ENCODE measurements at regions not wholly inside any gene's neighbourhood (a gene's known extent, or its start where the extent isn't known, plus 50 kb on each side); places are given as distances from the start of the nearest gene placed in this dataset.

DNA sequence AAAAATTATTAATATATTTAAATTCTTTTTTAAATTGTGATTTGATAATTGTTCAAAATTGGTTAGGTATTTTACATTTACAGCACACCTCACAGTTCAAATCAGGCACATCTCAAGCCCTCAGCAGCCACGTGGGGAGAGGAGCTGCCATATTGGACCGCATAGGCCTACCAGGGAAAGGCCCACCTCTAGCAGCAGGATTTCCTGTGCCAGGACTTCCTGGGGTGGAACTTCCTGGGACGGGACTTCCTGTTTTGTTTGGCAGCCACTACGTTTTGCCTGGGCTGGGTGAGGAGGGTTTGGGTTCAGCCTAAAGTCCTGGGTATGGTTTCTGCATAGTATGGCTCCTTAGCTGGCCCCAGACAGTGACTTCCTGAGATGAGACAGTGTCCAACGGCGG is 298.5 kb upstream of the FOXF1 start:
- H3K27me3 Mint-ChIP-seq: no peaks in the 10 kb centered on the region
- DNase-seq (no peak), ATAC-seq (no peak)
- H3K27ac Mint-ChIP-seq: no peak overlapping the region
- H3K4me1 Mint-ChIP-seq: no peaks in the 10 kb centered on the region
- ChIA-PET POLR2A (no interaction called here), CTCF (no interaction called here)
- H3K36me3 Mint-ChIP-seq (ENCODE audit: low read depth): no peaks in the 10 kb centered on the region
- H3K9me3 Mint-ChIP-seq (ENCODE audit: low read depth): peaks cover 13% of the 10 kb centered on the region
- intact Hi-C loops (cut with DNase I, micrococcal nuclease): no loop called here
- no peak overlapping the region for H3K4me3 Mint-ChIP-seq

DNA sequence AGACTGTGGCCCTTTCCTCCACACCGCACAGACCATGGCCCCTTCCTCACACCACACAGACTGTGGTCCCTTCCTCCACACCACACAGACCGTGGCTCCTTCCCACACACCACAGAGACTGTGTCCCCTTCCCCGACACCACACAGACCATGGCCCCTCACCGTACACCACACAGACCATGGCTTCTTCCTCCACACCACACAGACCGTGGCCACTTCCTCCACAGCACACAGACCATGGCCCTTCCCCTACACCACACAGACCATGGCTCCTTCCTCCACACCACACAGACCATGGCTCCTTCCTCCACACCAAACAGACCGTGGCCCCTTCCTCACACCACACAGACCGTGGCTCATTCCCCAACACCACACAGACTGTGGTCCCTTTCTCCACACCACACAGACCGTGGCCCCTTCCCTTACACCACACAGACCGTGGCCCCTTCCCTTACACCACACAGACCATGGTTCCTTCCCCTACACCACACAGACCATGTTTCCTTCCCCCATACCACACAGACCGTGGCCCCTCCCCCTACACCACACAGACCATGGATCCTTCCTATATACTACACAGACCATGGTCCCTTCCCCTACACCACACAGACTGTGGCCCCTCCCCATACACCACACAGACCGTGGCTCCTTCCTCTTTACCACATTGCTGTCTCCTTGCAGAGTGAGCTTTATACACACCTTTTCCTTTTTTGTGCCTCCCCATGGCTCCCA is 297.5 kb upstream of the FOXF1 start:
- ChIA-PET CTCF (no interaction called here), POLR2A (no interaction called here)
- DNase-seq: no peak
- intact Hi-C loops (cut with DNase I, micrococcal nuclease): no loop called here
- Mint-ChIP-seq H3K4me3 (no peak overlapping the region), H3K9me3 (ENCODE audit: low read depth) (peaks cover 13% of the 10 kb centered on the region), H3K4me1 (no peaks in the 10 kb centered on the region), H3K27ac (no peak overlapping the region), H3K27me3 (no peaks in the 10 kb centered on the region), H3K36me3 (ENCODE audit: low read depth) (no peaks in the 10 kb centered on the region)
- no peak for ATAC-seq

DNA sequence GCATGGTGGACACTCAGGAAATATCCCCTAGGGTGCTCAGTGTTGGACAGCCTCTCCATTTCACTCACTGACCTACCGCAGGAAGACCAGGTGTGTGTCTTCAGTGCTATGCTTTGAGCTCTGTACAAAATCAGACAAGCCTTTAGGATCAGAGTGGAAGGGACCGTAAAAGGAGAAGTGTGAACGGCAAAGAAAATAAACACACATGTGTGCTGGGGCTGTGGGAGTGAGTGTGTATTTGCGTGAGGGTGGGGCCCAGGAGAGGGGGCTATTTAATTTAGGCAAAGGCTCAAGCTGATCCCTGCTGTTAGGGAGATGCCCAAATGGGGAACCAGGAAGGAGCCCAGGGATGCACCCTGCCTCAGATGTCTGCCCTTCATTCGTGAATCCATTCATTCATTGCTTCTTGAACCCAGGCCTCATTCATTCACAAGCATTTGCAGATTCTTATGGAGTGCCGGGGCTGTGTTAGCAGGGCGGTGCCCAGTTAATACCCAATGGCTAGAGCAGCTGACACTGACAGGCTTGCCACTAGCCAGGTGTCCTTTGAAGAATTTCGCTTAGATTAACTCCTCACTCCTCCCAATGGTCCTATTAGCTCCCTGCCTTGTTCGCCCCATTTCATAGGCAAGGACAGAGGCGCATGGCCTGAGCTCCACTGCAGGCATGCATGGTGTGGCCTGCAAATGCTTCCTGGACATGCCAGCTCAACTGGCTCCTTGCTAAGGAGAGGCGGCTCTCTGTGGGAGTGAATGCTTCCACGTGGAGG is 296.7 kb upstream of the FOXF1 start:
- H3K4me1 Mint-ChIP-seq: no peaks in the 10 kb centered on the region
- POLR2A ChIA-PET: no interaction called here

DNA sequence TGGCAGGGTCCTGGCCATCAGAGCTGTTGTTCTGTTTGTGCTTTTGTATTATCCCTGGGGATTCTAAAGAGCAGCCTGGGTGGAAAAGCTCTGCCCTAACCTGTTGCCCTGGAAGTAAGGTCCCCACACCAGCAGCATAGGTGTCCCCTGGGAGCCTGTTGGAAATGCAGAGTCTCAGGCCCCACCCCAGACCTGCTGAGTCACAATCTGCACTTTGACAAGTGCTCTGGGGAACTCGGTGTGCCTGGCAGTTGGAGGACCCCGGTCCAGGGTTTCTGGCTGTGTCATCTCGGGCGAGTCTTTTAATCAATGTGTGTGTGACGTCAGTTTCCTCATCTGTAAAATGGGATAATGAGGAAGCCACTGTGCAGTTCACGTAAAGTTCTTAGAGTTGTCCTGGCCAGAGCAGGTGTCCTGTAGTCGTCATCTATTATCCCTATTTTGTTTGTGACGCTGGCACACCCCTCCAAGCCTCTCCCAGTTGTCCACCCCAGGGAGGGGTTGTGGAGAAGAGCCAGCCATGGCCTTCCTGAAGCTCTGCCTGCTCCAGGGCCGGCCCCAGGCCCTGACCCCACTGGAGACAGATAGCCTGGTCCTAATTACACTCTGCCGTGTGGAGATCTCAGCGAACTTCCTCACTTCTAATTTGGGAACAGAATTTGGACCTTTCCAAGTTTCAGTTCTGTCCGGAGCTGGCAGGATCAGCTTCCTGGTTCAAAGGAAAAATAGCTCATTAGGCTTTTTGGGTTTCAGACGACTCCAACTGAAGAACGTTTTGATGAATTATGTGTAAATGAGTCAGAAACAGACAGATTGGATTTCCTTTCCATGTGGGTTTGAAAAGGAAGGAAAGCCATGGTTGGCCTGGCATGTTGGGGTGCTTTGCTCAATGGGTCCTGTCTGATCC is 295.7 kb upstream of the FOXF1 start:
- intact Hi-C loops (cut with DNase I, micrococcal nuclease): no loop called here
- H3K4me1 Mint-ChIP-seq: no peaks in the 10 kb centered on the region
- CTCF ChIA-PET: interaction anchor here (1.1 kb wide), 1 partner anchor 132 kb away, joined by 4 read pairs; no protein-coding TSS in a partner anchor
- no peak for ATAC-seq
- H3K9me3 Mint-ChIP-seq (ENCODE audit: low read depth): peaks cover 13% of the 10 kb centered on the region
- H3K4me3 Mint-ChIP-seq: no peak overlapping the region
- POLR2A ChIA-PET: no interaction called here
- no peaks in the 10 kb centered on the region for H3K36me3 Mint-ChIP-seq (ENCODE audit: low read depth)
- no peaks in the 10 kb centered on the region for H3K27me3 Mint-ChIP-seq
- H3K27ac Mint-ChIP-seq: no peak overlapping the region
- no peak for DNase-seq

More for the DNA sequence above, 296.7 kb upstream of the FOXF1 start:
- no peak for DNase-seq
- intact Hi-C loops (cut with DNase I, micrococcal nuclease): no loop called here
- peaks cover 13% of the 10 kb centered on the region for H3K9me3 Mint-ChIP-seq (ENCODE audit: low read depth)
- CTCF ChIA-PET: no interaction called here
- no peaks in the 10 kb centered on the region for H3K27me3 Mint-ChIP-seq
- H3K27ac Mint-ChIP-seq: no peak overlapping the region
- no peak for ATAC-seq
- H3K4me3 Mint-ChIP-seq: no peak overlapping the region
- H3K36me3 Mint-ChIP-seq (ENCODE audit: low read depth): no peaks in the 10 kb centered on the region

- H3K27ac Mint-ChIP-seq: no peak overlapping the region
- H3K36me3 Mint-ChIP-seq (ENCODE audit: low read depth): no peaks in the 10 kb centered on the region
- no peaks in the 10 kb centered on the region for H3K4me1 Mint-ChIP-seq
- ChIA-PET POLR2A (no interaction called here), CTCF (interaction anchor here (1.1 kb wide), 1 partner anchor 132 kb away, joined by 4 read pairs; no protein-coding TSS in a partner anchor)
- no peak overlapping the region for H3K4me3 Mint-ChIP-seq
- ATAC-seq: no peak
- peaks cover 13% of the 10 kb centered on the region for H3K9me3 Mint-ChIP-seq (ENCODE audit: low read depth)
- H3K27me3 Mint-ChIP-seq: no peaks in the 10 kb centered on the region
- intact Hi-C loops (cut with DNase I, micrococcal nuclease): no loop called here
- DNase-seq: no peak
Observed at GRCh38 chr16:86215233-86215978, 294.9 kb upstream of the FOXF1 start.

GRCh38 chr16:86215979-86216585 is 294.2 kb upstream of the FOXF1 start:
- CTCF ChIA-PET: no interaction called here
- peaks cover 13% of the 10 kb centered on the region for H3K9me3 Mint-ChIP-seq (ENCODE audit: low read depth)

DNA sequence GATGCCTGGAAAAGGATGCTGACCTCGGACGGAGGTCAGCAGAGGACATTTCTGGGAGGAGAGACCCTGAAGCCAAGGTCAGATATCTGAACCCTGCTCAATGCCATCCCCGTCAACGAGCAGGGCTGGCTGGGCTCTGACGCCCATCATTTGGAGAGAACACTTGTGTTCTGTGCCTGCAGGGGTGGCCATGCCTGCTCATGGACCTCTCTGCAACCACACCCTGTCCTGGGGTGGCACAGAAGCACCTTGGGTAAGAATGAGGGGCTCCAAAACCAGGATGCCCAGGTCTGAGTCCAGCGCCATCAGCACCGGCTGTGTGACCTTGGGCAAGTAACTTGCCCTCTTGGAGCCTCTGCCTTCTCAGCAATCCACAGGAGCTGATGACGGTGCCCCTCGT is 293.7 kb upstream of the FOXF1 start:
- intact Hi-C loops (cut with DNase I, micrococcal nuclease): no loop called here
- ChIA-PET POLR2A (no interaction called here), CTCF (no interaction called here)
- H3K27ac Mint-ChIP-seq: no peak overlapping the region
- peaks cover 13% of the 10 kb centered on the region for H3K9me3 Mint-ChIP-seq (ENCODE audit: low read depth)
- no peaks in the 10 kb centered on the region for H3K4me1 Mint-ChIP-seq
- H3K36me3 Mint-ChIP-seq (ENCODE audit: low read depth): no peaks in the 10 kb centered on the region
- no peaks in the 10 kb centered on the region for H3K27me3 Mint-ChIP-seq
- no peak overlapping the region for H3K4me3 Mint-ChIP-seq
- DNase-seq: no peak
- ATAC-seq: no peak

More at GRCh38 chr16:86215979-86216585, 294.2 kb upstream of the FOXF1 start:
- POLR2A ChIA-PET: no interaction called here
- no peaks in the 10 kb centered on the region for H3K36me3 Mint-ChIP-seq (ENCODE audit: low read depth)
- H3K4me1 Mint-ChIP-seq: no peaks in the 10 kb centered on the region
- no peak overlapping the region for H3K4me3 Mint-ChIP-seq
- intact Hi-C loops (cut with DNase I, micrococcal nuclease): no loop called here
- H3K27ac Mint-ChIP-seq: no peak overlapping the region
- ATAC-seq (no peak), DNase-seq (no peak)
- no peaks in the 10 kb centered on the region for H3K27me3 Mint-ChIP-seq

DNA sequence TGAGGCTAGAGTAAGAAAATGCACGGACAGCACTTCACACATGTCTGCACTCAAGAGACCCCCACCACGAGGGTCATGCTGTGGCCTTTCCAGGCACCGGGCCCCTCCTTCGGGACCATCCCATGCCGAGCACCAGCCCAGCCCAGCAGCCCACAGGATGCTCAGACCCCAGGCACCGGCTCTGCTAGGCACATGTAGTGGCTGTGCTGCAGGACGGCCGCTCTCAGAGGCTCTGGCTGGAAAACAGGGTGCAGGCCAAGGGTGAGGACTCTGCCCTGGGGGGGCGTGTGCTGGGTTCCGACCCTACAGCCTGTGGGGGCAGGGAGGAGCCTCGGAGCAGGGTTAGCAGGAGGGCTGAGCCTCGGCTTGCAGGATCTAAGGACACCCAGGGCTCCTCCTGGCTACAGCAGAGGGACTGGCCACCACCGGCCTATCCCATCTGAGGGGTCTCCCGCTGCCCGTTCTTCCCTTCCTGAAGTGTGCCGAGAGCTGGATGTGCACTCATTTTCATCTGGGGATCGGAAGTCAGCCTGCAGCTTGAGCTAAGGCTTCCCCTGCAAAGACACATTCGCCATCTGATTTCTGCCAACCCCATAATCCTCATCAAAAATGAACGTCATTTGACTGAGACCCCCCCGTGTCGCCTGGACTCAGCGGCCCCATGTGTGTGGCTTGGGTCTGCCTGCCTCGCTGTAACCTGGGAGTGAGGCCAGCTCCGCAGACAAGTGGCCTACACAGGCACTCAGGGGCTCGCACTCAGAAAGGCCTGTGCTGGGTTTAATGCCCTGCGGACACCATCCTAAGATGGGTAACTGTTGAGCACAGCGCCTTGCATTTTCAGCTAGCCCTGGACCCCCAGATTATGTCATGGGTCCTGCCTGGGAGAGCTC is 293.1 kb upstream of the FOXF1 start:
- peaks cover 9% of the 10 kb centered on the region for H3K9me3 Mint-ChIP-seq (ENCODE audit: low read depth)
- DNase-seq (no peak), ATAC-seq (no peak)
- no peaks in the 10 kb centered on the region for H3K36me3 Mint-ChIP-seq (ENCODE audit: low read depth)
- H3K4me1 Mint-ChIP-seq: no peaks in the 10 kb centered on the region
- no peak overlapping the region for H3K4me3 Mint-ChIP-seq
- ChIA-PET CTCF (no interaction called here), POLR2A (no interaction called here)
- H3K27ac Mint-ChIP-seq: no peak overlapping the region
- peaks cover 4% of the 10 kb centered on the region for H3K27me3 Mint-ChIP-seq
- intact Hi-C loops (cut with DNase I, micrococcal nuclease): no loop called here

DNA sequence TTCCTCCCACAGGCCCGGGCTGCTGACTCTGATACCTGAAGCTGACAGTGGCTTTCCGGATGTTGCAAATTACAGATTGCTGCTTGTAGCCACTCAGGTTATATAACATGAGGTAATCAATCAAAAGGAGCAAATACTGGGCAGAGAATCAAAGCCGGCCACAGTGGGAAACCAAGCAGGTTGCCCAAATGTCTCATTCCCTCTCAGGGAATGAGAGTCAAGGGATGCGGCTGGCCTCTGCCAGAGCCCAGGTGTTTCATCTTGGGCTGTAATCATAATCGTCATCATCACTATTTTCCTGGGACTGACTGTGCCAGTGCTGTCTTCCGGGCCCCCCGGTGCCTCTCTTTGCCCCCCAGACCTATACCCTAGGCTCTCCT is 292.4 kb upstream of the FOXF1 start:
- Mint-ChIP-seq H3K36me3 (ENCODE audit: low read depth) (no peaks in the 10 kb centered on the region), H3K4me1 (no peaks in the 10 kb centered on the region), H3K27ac (no peak overlapping the region), H3K9me3 (ENCODE audit: low read depth) (peaks cover 3% of the 10 kb centered on the region), H3K4me3 (no peak overlapping the region), H3K27me3 (peaks cover 5% of the 10 kb centered on the region)
- ChIA-PET POLR2A (no interaction called here), CTCF (no interaction called here)
- DNase-seq: no peak
- intact Hi-C loops (cut with DNase I, micrococcal nuclease): no loop called here
- ATAC-seq: no peak

GRCh38 chr16:86218479-86219170 is 291.7 kb upstream of the FOXF1 start:
- Mint-ChIP-seq H3K9me3 (ENCODE audit: low read depth) (no peaks in the 10 kb centered on the region), H3K4me1 (no peaks in the 10 kb centered on the region), H3K27ac (no peak overlapping the region), H3K4me3 (no peak overlapping the region), H3K36me3 (ENCODE audit: low read depth) (no peaks in the 10 kb centered on the region), H3K27me3 (peaks cover 8% of the 10 kb centered on the region)
- no peak for ATAC-seq
- DNase-seq: no peak
- CTCF ChIA-PET: interaction anchor here (0.5 kb wide), 2 partner anchors 405 to 1939 kb away, joined by 3 to 4 read pairs; no protein-coding TSS in a partner anchor
- intact Hi-C loops (cut with DNase I, micrococcal nuclease): no loop called here
- POLR2A ChIA-PET: no interaction called here

All from activated CD4-positive, alpha-beta T cell treated with anti-CD3 and anti-CD28 coated beads for 36 hours (primary cell).